HEK293T (cell line): ENCODE measurements at regions not wholly inside any gene's neighbourhood (a gene's known extent, or its start where the extent isn't known, plus 50 kb on each side); places are given as distances from the start of the nearest gene placed in this dataset.

Experiments
- CTCF ChIA-PET: fragments of 350-600 bp; formaldehyde crosslinking; extraction: SDS; loops from one replicate; lab custom pipeline; 2021; ENCODE audit warnings: antibody characterized with exemption, inconsistent platforms; lab: Yijun Ruan, JAX
- POLR2A ChIA-PET: fragments of 350-600 bp; formaldehyde crosslinking; extraction: SDS; loops from one replicate; lab custom pipeline; 2020; ENCODE audit warnings: antibody characterized with exemption, inconsistent platforms; lab: Yijun Ruan, JAX
- DNase-seq: peaks from one replicate; pipeline ENCODE4 v3.0.0; 2012; ENCODE audit warnings: mixed read lengths; ENCODE audit errors: extremely low spot score
- ARNT ChIP-seq: fragments of 450-650 bp; IDR thresholded peaks from 2 replicates; pipeline ENCODE4 v1.6.1; 2017; ENCODE audit warnings: mild to moderate bottlenecking
- BHLHE40 ChIP-seq: fragments of 450-650 bp; IDR thresholded peaks from 2 replicates; pipeline ENCODE4 v1.6.1; 2016; ENCODE audit warnings: mild to moderate bottlenecking, moderate library complexity, borderline replicate concordance
- CTBP1 ChIP-seq: fragments of 450-650 bp; IDR thresholded peaks from 2 replicates; pipeline ENCODE4 v1.6.1; 2016; ENCODE audit warnings: borderline replicate concordance
- ELF4 ChIP-seq: fragments of 450-650 bp; IDR thresholded peaks from 2 replicates; pipeline ENCODE4 v1.6.1; 2017; ENCODE audit warnings: antibody characterized with exemption
- FOXA1 ChIP-seq: fragments of 450-650 bp; IDR thresholded peaks from 2 replicates; pipeline ENCODE4 v1.6.1; 2016; ENCODE audit warnings: mild to moderate bottlenecking
- FOXK2 ChIP-seq: fragments of 450-650 bp; IDR thresholded peaks from 2 replicates; pipeline ENCODE4 v1.6.1; 2016; ENCODE audit warnings: mild to moderate bottlenecking
- FOXM1 ChIP-seq: fragments of 450-650 bp; IDR thresholded peaks from 2 replicates; pipeline ENCODE4 v1.6.1; 2017; ENCODE audit warnings: mild to moderate bottlenecking, borderline replicate concordance
- HDGF ChIP-seq: fragments of 450-650 bp; IDR thresholded peaks from 2 replicates; pipeline ENCODE4 v1.6.1; 2017; ENCODE audit warnings: antibody characterized with exemption, borderline replicate concordance
- L3MBTL2 ChIP-seq: fragments of 450-650 bp; conservative IDR thresholded peaks from 2 replicates; pipeline ENCODE4 v1.6.1; 2016; ENCODE audit warnings: mild to moderate bottlenecking
- LEF1 ChIP-seq: fragments of 450-650 bp; IDR thresholded peaks from 2 replicates; pipeline ENCODE4 v1.6.1; 2017; ENCODE audit warnings: mild to moderate bottlenecking, borderline replicate concordance
- NFRKB ChIP-seq: fragments of 450-650 bp; IDR thresholded peaks from 2 replicates; pipeline ENCODE4 v1.6.1; 2016; ENCODE audit warnings: mild to moderate bottlenecking, moderate library complexity
- PKNOX1 ChIP-seq: fragments of 450-650 bp; IDR thresholded peaks from 2 replicates; pipeline ENCODE4 v1.6.1; 2016
- SP1 ChIP-seq: fragments of 450-650 bp; IDR thresholded peaks from 2 replicates; pipeline ENCODE4 v1.6.1; 2017
- SUZ12 ChIP-seq: fragments of 450-650 bp; IDR thresholded peaks from 2 replicates; pipeline ENCODE4 v1.6.1; 2016; ENCODE audit warnings: mild to moderate bottlenecking
- TARDBP ChIP-seq: fragments of 450-650 bp; IDR thresholded peaks from 2 replicates; pipeline ENCODE4 v1.6.1; 2016
- ZNF384 ChIP-seq: fragments of 450-650 bp; IDR thresholded peaks from 2 replicates; pipeline ENCODE4 v1.6.1; 2016

DNA sequence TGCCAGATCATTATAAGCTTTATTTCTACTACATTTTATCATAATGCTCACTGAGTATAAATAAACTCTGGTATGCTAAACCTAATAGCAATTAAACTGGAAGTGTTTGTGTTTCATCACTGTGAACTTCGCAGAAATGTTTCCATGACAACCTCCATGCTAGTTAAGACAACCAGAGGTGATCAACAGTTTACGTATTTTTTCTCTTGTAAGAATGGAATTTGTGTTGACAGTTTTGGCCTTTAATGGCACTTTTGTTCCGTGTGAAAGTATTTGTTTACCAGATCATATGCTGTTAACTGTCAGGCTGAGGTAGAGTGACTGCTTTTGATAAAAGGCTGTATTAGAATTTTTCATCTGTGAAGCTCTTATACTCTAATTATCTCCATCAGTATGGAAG lies 212.1 kb upstream of the PPP1R3A start:
- TF ChIP-seq LEF1 (no peak), FOXK2 (no peak), HDGF (no peak), CTBP1 (no peak), SP1 (no peak), NFRKB (no peak), BHLHE40 (no peak), FOXM1 (no peak), ARNT (no peak), ZNF384 (no peak), L3MBTL2 (no peak), TARDBP (no peak)
- CTCF ChIA-PET, result no interaction called here
- POLR2A ChIA-PET, result no interaction called here
- no peak for DNase-seq

GRCh38 chr7:114128880-114129279 lies 210.1 kb upstream of the PPP1R3A start:
- ChIA-PET CTCF (no interaction called here), POLR2A (no interaction called here)
- no peak for TF ChIP-seq HDGF
- TF ChIP-seq FOXA1, result no peak
- TF ChIP-seq FOXM1, result no peak
- no peak for TF ChIP-seq ARNT
- no peak for TF ChIP-seq ELF4
- no peak for TF ChIP-seq PKNOX1
- TF ChIP-seq ZNF384, result no peak
- TF ChIP-seq FOXK2, result no peak
- DNase-seq, result no peak

DNA sequence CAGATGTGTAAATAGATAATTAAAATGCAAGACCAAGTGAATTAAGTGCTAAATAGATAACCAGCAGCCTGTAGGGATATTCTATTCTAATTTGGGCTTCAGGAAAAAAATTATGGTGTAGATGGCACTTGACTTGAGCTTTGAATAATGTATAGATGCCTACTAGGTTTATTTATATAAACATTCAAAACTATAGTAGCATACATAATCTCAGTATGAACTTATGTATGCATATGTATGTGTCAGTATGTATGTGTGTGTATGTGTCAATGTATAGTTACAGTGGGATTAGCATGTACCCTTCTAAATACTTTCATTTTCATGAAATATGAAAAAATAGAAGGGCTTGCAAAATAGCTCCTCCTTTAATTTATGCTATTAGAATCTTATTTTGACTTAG lies 207.3 kb upstream of the PPP1R3A start:
- CTCF ChIA-PET, result no interaction called here
- TF ChIP-seq BHLHE40, result no peak
- TF ChIP-seq CTBP1, result no peak
- no peak for TF ChIP-seq ZNF384
- TF ChIP-seq HDGF, result no peak
- no peak for TF ChIP-seq FOXM1
- TF ChIP-seq TARDBP, result no peak
- TF ChIP-seq SP1, result no peak
- TF ChIP-seq ARNT, result no peak
- no peak for TF ChIP-seq L3MBTL2
- TF ChIP-seq FOXK2, result no peak
- no peak for TF ChIP-seq LEF1
- TF ChIP-seq NFRKB, result no peak
- TF ChIP-seq ELF4, result no peak
- DNase-seq, result no peak
- POLR2A ChIA-PET, result no interaction called here

GRCh38 chr7:114112806-114113205 lies 194.0 kb upstream of the PPP1R3A start:
- POLR2A ChIA-PET, result no interaction called here
- CTCF ChIA-PET, result no interaction called here
- TF ChIP-seq HDGF, result no peak
- TF ChIP-seq SP1, result no peak
- no peak for TF ChIP-seq ARNT
- TF ChIP-seq FOXK2, result no peak
- TF ChIP-seq L3MBTL2, result no peak
- TF ChIP-seq SUZ12, result no peak
- TF ChIP-seq FOXA1, result no peak
- no peak for TF ChIP-seq FOXM1
- no peak for TF ChIP-seq LEF1
- DNase-seq, result no peak

DNA sequence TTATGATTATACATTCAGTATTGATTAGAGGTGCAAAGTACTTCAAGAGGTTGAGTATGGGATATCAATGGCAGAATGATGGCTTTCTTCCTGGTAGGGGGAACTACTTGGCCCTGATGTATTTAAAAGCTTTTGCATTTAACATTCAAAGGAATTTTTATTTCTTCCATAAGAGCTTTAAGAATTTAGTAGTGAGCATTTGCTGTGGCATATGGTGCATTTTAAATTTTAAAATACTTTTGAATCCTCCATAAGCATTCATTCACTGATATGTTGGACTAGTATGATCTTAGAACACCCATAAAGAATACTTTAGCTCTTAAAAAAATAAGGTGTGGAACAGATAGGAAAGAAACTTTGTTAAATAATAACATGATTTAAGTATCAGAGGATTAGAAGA lies 191.9 kb upstream of the PPP1R3A start:
- no peak for DNase-seq
- ChIA-PET CTCF (no interaction called here), POLR2A (no interaction called here)
- TF ChIP-seq ARNT (no peak), CTBP1 (no peak)

DNA sequence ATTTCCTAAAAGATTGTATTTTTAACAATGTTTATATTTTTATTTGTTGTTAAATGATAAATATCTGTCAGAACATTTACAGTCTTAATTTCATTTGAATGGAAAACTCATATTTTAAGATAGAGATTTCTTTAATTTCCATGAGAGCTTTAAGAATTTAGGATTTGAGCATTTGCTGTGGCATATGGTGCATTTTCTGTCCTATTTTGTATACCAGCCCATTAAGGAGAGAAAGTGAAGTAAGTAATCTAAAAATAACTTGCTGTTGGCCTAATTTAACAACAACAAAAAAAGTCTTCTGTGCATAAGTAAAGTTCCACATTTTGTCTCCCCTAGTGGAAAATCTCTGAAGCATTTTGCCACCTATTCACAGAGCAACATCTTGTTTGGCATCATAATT lies 190.9 kb upstream of the PPP1R3A start:
- no peak for DNase-seq
- TF ChIP-seq SUZ12 (no peak), L3MBTL2 (no peak), HDGF (no peak), TARDBP (no peak), FOXM1 (no peak), LEF1 (no peak), ZNF384 (no peak), NFRKB (no peak), PKNOX1 (no peak), CTBP1 (no peak), FOXK2 (no peak)
- CTCF ChIA-PET, result interaction anchor here (0.7 kb wide), 1 partner anchor 26 kb away, joined by 3 read pairs; no protein-coding TSS in a partner anchor
- POLR2A ChIA-PET, result no interaction called here

DNA sequence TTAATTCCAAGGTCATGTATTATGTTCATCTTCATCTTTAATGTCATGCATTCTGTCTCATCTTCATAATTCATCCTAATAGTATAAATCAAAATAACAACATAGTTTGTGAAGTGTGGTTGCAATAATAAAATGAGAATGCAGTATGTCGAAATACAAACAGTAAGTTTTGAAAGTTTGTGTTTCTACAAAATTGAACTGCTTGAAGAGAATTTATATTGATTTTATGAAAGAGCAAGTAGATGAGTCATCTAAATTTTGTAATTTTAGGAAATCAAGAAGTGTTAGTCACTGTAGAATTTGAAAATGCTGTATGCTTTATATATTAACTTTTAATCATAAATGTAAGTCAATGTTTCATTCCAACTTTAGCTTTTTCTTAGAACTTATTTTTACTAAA lies 190.5 kb upstream of the PPP1R3A start:
- DNase-seq, result no peak
- TF ChIP-seq FOXA1 (no peak), ELF4 (no peak), TARDBP (no peak), HDGF (no peak), ARNT (no peak), SUZ12 (no peak), FOXM1 (no peak), ZNF384 (no peak), PKNOX1 (no peak), NFRKB (no peak), FOXK2 (no peak), L3MBTL2 (no peak), LEF1 (no peak), SP1 (no peak), BHLHE40 (no peak)
- CTCF ChIA-PET, result interaction anchor here (0.7 kb wide), 1 partner anchor 25 kb away, joined by 3 read pairs; no protein-coding TSS in a partner anchor
- POLR2A ChIA-PET, result no interaction called here
